ENCODE measurements at regions not wholly inside any gene's neighbourhood (a gene's known extent, or its start where the extent isn't known, plus 50 kb on each side); places are given as distances from the start of the nearest gene placed in this dataset.
"Not testable (repeated sequence)": the region's sequence is repeated elsewhere in the genome, so short reads cannot be mapped to it uniquely, and the experiment has no call there.

DNA sequence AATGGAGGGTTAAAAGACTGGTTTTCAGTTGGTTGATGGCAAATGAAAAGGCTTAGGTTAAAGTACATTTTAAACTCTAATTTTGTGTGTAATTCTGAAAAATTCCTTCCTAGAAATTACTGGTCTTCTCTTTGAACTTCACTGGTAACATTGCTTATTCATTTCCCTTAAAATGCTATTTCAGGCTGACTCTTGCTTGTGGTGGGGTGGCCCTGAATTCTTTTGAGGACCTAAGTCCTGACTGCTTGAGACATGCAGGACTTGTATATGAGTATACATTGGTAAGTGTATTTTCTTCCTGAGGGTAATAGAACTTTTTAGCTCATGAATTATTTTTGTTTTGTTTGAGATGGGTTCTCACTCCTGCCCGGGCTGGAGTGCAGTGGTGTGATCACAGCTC lies 113.9 kb upstream of the VKORC1L1 start:
- TF ChIP-seq, protein P1, sequence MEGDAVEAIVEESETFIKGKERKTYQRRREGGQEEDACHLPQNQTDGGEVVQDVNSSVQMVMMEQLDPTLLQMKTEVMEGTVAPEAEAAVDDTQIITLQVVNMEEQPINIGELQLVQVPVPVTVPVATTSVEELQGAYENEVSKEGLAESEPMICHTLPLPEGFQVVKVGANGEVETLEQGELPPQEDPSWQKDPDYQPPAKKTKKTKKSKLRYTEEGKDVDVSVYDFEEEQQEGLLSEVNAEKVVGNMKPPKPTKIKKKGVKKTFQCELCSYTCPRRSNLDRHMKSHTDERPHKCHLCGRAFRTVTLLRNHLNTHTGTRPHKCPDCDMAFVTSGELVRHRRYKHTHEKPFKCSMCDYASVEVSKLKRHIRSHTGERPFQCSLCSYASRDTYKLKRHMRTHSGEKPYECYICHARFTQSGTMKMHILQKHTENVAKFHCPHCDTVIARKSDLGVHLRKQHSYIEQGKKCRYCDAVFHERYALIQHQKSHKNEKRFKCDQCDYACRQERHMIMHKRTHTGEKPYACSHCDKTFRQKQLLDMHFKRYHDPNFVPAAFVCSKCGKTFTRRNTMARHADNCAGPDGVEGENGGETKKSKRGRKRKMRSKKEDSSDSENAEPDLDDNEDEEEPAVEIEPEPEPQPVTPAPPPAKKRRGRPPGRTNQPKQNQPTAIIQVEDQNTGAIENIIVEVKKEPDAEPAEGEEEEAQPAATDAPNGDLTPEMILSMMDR (IDR thresholded peaks at IDR 0.05): not testable (repeated sequence)
- TF ChIP-seq, protein P2, sequence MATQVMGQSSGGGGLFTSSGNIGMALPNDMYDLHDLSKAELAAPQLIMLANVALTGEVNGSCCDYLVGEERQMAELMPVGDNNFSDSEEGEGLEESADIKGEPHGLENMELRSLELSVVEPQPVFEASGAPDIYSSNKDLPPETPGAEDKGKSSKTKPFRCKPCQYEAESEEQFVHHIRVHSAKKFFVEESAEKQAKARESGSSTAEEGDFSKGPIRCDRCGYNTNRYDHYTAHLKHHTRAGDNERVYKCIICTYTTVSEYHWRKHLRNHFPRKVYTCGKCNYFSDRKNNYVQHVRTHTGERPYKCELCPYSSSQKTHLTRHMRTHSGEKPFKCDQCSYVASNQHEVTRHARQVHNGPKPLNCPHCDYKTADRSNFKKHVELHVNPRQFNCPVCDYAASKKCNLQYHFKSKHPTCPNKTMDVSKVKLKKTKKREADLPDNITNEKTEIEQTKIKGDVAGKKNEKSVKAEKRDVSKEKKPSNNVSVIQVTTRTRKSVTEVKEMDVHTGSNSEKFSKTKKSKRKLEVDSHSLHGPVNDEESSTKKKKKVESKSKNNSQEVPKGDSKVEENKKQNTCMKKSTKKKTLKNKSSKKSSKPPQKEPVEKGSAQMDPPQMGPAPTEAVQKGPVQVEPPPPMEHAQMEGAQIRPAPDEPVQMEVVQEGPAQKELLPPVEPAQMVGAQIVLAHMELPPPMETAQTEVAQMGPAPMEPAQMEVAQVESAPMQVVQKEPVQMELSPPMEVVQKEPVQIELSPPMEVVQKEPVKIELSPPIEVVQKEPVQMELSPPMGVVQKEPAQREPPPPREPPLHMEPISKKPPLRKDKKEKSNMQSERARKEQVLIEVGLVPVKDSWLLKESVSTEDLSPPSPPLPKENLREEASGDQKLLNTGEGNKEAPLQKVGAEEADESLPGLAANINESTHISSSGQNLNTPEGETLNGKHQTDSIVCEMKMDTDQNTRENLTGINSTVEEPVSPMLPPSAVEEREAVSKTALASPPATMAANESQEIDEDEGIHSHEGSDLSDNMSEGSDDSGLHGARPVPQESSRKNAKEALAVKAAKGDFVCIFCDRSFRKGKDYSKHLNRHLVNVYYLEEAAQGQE (IDR thresholded peaks at IDR 0.05; ENCODE audit: insufficient read depth in 1 of 2, low read depth in 2 of 2, low read length in 1 of 2): not testable (repeated sequence)
- TF ChIP-seq POLR2AphosphoS5 (IDR thresholded peaks at IDR 0.05; ENCODE audit: low read depth, low read length): not testable (repeated sequence)
